KBM-7 (cell line): ENCODE measurements at regions not wholly inside any gene's neighbourhood (a gene's known extent, or its start where the extent isn't known, plus 50 kb on each side); places are given as distances from the start of the nearest gene placed in this dataset.

Experiments used
- DNase-seq: peaks from one replicate; pipeline ENCODE4 v3.0.0-alpha.2; 2015
- in situ Hi-C: fragments of 300-500 bp; cut with MboI; formaldehyde crosslinking; loops from 2 replicates; pipeline ENCODE4 v1.14.3; 2020; ENCODE audit warnings: low sequenced_read_pairs, low pct_unique_long_range_greater_than_20kb, mixed read lengths

DNA sequence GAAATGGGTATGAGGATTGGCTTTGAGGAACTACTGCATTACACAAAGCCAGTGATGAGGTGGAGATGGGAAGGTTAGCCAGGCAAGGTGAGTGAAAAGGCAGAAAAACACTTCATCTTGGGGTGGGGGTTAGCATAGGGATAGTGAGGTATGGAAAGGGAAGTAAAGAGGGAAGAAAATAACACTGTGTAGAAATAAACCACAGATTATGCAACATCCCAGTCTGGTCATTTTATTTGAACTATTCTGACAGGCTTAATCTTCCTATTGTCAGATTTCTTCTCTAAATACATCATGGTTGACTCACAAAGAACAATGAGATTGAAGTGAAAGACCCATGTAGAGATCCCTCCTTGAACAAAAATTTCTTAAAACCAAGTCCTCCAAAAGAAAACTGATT is 640.2 kb downstream of the PTPRC start:
- in situ Hi-C loops, result no loop called here
- DNase-seq, result peak; percentile 75

DNA sequence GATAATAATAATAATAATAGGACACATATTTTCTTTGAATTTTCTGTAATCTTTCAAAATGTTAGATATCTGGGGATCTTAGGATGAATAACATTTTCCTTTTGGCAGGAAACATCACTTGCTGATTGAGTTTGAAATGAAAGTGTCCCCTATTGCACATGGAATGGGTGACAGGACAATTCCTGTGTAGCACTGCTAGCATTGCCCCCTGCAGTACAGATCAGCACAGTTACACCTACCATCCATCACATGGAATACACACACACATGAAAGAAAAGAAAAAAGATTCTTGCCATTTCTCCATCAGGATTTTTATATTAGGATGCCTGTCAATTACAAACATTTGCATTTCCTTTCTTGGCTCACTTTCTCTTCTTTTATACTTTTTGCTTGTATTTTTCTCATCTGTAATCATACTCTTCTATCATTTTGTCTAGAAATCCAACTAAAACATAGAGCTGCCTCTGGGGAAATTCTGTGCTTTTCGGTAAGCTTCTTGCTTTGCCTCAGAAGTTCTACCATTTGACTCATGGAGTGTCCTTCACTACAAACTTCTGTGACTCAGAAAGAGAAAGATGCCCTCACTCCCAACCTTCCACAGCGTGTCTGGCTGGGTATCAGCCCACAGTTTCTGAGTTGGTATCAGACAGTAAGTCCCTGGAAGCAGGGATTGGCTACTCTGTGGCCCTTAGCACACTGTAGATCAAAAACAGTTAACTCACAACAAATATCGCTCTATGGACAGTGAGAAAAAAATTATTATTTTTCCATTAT is 641.2 kb downstream of the PTPRC start:
- DNase-seq, result no peak
- in situ Hi-C loops, result no loop called here

- peak; percentile 16 for DNase-seq
- in situ Hi-C loops, result no loop called here
Measured at GRCh38 chr1:199282751-199283305, 644.0 kb downstream of the PTPRC start.

DNA sequence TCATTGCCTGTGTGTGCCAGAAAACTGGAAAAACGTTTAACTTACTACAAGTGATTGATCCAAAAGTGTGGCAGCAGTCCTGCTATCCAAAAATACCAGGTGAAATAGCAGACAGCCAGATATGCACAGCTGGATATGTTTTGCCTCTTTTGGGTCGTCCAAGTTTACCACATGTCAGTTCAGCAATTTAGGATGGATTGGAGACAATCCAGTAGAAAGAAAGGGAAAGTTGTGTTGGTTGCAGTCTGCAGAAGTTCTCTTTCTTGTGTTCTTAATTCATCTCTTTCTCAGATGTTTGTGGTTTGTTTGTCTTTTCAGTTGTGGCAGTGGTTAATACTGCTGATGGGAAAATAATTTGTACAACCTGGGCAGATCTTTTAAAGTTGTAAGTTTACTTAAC is 645.0 kb downstream of the PTPRC start:
- in situ Hi-C loops, result no loop called here
- no peak for DNase-seq

DNA sequence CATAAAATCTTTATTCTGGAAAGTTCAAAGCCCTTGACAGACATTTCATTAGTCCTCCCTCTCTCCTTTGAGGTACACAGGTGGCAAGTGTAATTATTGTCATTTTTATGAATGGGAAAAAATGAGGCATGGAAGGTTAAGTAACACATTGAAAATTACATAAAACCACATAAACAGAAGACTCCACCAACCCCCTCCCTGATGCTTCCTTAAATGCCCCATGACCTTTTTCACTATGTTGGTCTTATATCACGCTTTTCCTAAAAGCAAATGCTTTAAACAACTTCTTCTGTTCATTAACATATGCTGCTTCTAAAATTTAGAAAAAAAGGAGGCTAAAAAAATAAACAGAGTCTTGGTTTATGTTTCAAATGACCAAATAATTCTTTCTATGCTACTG is 648.4 kb downstream of the PTPRC start:
- no peak for DNase-seq
- in situ Hi-C loops, result no loop called here

GRCh38 chr1:199287647-199288046 is 648.8 kb downstream of the PTPRC start:
- DNase-seq, result no peak
- in situ Hi-C loops, result no loop called here

- no peak for DNase-seq
- in situ Hi-C loops, result no loop called here
Measured at GRCh38 chr1:199290186-199290585, 651.3 kb downstream of the PTPRC start.

DNA sequence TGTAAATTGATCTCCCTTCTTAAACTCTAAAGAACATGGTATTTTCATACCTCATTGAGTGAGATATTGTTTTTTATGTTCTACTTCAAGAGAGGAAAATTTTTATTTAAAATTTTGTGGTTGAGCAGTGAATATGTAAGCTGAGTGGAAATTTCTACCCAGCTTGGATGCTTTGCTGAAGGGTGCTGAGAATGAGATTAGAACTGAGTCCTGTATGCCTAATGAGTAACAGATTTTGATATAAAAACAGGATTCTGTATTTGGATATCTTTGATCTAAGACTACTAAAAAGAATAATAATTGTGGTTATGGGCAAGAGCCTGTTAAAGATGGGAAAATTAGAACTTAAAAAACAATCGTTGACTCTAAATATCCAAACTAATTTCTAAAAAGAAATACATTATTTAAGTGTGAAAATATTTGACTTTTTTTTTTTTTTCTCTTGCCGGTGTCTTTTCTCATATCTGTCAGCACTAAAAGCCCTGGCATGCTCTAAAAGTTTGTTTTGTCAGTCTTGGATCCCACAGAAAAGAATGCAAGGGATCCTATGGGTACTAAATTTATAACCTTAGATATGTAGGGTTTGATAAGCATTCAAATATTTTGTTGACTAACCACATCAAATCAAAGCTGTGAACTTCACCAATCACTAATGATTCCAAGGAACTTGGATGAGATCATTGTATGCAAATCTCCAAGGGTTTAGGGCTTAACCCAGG is 652.3 kb downstream of the PTPRC start:
- in situ Hi-C loops, result no loop called here
- no peak for DNase-seq

DNA sequence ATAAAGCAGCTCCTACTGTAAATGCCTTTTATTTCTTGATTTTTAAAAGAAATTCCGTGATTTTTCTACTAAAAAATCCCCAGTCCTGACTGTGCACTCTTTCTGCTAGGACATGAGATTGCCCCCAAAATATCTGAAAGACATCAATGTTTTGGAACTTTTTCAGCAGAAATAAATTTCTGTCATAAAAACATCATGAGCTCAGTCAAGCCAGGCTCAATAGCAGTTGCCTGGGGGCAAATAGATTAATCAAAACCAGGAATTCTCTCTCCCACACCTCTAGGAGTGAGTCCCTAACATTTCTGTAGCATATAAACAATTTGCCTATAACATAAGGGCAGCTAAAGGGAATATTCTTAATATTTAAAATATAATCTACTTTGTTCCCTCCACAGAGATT is 654.1 kb downstream of the PTPRC start:
- in situ Hi-C loops, result no loop called here
- DNase-seq, result no peak

DNA sequence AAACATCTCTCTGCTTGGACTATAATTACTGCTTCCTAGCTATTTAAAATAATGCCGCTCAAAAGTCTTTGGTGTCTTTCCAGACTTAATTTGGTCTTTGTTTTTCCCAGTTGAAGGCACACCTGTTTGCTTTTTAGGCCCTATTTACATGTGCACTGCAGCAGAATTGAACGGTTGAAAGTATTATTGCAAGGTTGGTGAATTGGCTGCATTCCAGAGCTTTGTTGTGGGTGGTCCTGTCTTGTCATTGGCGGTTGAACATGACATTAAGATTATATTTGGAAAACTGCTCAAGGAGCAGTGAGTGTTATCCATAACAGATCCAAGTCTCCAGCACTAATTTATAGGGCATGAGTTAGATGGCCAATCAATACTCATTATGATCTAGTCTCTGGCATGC is 656.3 kb downstream of the PTPRC start:
- in situ Hi-C loops, result no loop called here
- no peak for DNase-seq

GRCh38 chr1:199297174-199297573 is 658.3 kb downstream of the PTPRC start:
- DNase-seq, result no peak
- in situ Hi-C loops, result no loop called here

DNA sequence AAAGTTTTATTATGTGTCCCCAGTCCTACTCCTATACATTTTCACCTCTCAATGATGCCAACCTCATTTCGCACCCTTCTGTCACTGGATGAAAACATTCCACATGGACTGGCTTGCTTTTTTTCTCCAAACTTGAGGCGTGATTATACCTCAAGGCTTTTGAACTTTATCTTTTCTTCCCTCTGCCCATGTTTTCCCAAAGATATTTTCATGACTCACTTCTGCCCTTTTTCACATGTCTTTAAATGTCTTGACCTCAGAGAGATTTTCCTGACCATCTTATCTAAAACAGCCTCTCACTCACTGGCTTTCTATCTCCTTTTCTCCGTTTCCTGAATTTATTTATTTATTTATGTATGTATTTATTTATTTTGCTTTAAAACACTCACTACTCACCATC is 659.0 kb downstream of the PTPRC start:
- DNase-seq, result no peak
- in situ Hi-C loops, result no loop called here

GRCh38 chr1:199298825-199299224 is 660.0 kb downstream of the PTPRC start:
- in situ Hi-C loops, result no loop called here
- DNase-seq, result no peak

- in situ Hi-C loops, result no loop called here
- no peak for DNase-seq
Measured at GRCh38 chr1:199301472-199302217, 662.8 kb downstream of the PTPRC start.

DNA sequence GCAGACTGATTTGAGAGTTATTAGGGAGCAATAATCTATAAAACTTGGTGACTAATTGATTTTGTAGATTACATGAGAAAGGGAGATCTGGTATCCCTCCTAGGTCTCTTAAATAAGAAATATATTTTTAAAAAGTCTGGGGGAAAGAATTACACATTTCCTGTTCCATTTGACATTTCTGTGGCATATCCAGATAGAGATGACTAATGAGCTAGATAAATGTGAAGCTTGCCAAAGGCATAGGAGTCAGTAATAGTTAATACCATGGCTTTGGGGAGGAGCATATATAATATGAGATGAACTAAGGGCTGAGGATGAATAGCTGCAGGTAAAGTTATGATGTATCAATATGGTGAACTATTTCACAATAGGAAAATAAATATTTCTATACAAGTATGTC is 663.7 kb downstream of the PTPRC start:
- in situ Hi-C loops, result no loop called here
- no peak for DNase-seq

DNA sequence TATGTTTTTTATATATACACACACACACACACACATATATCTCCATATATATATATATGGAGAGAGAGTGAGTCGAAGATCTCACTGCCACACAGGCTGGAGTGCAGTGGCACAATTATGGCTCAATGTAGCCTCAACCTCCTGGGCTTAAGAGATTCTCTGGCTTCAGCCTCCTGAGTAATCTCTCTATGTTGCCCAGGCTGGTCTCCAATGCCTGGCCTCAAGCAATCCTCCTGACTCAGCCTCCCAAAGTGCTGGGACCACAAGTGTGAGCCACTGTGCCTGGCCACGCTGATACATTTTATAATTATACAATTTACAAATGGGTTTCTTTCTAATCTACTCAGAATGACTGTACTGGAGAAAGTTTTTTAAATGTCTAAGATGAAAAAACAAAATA is 664.2 kb downstream of the PTPRC start:
- DNase-seq, result no peak
- in situ Hi-C loops, result no loop called here

DNA sequence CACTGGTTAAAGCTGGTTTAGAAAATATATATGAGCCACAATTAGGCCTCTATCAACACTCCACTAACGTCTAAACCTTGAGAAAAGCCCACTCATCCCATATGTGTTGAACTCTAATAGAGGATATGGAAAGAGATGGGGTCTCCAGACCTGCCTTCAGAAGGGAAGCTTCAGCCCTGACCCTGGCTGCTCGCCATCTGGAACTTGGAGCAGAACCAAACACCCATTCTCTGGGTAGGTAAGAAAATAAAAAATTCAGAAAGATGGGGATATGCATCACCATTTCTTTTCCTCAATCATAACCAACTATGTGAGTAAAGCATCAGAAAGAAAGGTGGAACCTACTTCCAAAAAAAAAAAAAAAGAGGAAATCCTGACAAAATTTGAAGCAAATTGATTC is 666.2 kb downstream of the PTPRC start:
- DNase-seq, result no peak
- in situ Hi-C loops, result no loop called here

- DNase-seq, result no peak
- in situ Hi-C loops, result no loop called here
Measured at GRCh38 chr1:199307496-199308264, 668.8 kb downstream of the PTPRC start.

- no peak for DNase-seq
- in situ Hi-C loops, result no loop called here
Measured at GRCh38 chr1:199308349-199308846, 669.6 kb downstream of the PTPRC start.
